Dermis blood vessel endothelial cell (primary cell): ENCODE measurements at regions not wholly inside any gene's neighbourhood (a gene's known extent, or its start where the extent isn't known, plus 50 kb on each side); places are given as distances from the start of the nearest gene placed in this dataset.

Experiments used
- DNase-seq: peaks from one replicate; pipeline ENCODE4 v3.0.0; 2010

- DNase-seq: no peak
Measured at GRCh38 chr15:93517176-93517575, 428.2 kb upstream of the RGMA start.

GRCh38 chr15:93515256-93516051 is 426.4 kb upstream of the RGMA start:
- DNase-seq: no peak

- no peak for DNase-seq
Measured at GRCh38 chr15:93506646-93507045, 417.6 kb upstream of the RGMA start.

- no peak for DNase-seq
Measured at GRCh38 chr15:93505506-93505905, 416.5 kb upstream of the RGMA start.

GRCh38 chr15:93501946-93502345 is 412.9 kb upstream of the RGMA start:
- DNase-seq: no peak

- DNase-seq: no peak
Measured at GRCh38 chr15:93500155-93500554, 411.1 kb upstream of the RGMA start.

- DNase-seq: no peak
Measured at GRCh38 chr15:93497291-93497690, 408.3 kb upstream of the RGMA start.

- DNase-seq: no peak
Measured at GRCh38 chr15:93496888-93497287, 407.9 kb upstream of the RGMA start.

- no peak for DNase-seq
Measured at GRCh38 chr15:93495799-93496637, 407.0 kb upstream of the RGMA start.

- no peak for DNase-seq
Measured at GRCh38 chr15:93493172-93493571, 404.2 kb upstream of the RGMA start.

GRCh38 chr15:93491291-93491690 is 402.3 kb upstream of the RGMA start:
- no peak for DNase-seq

- no peak for DNase-seq
Measured at GRCh38 chr15:93488296-93488713, 399.3 kb upstream of the RGMA start.

GRCh38 chr15:93486407-93487117 is 397.6 kb upstream of the RGMA start:
- no peak for DNase-seq

GRCh38 chr15:93485438-93486327 is 396.7 kb upstream of the RGMA start:
- no peak for DNase-seq

- no peak for DNase-seq
Measured at GRCh38 chr15:93483923-93484322, 394.9 kb upstream of the RGMA start.

GRCh38 chr15:93482731-93483130 is 393.7 kb upstream of the RGMA start:
- DNase-seq: no peak

- no peak for DNase-seq
Measured at GRCh38 chr15:93479715-93480114, 390.7 kb upstream of the RGMA start.

- no peak for DNase-seq
Measured at GRCh38 chr15:93478947-93479346, 389.9 kb upstream of the RGMA start.

GRCh38 chr15:93477721-93478120 is 388.7 kb upstream of the RGMA start:
- DNase-seq: no peak

GRCh38 chr15:93477188-93477587 is 388.2 kb upstream of the RGMA start:
- DNase-seq: no peak

GRCh38 chr15:93476491-93477177 is 387.6 kb upstream of the RGMA start:
- no peak for DNase-seq

GRCh38 chr15:93474728-93475127 is 385.7 kb upstream of the RGMA start:
- no peak for DNase-seq
